NCI-H2196 treated with DMSO at 0.1 percent for 48 hours (cell line): ENCODE measurements at regions not wholly inside any gene's neighbourhood (a gene's known extent, or its start where the extent isn't known, plus 50 kb on each side); places are given as distances from the start of the nearest gene placed in this dataset.
"Not testable (repeated sequence)": the region's sequence is repeated elsewhere in the genome, so short reads cannot be mapped to it uniquely, and the experiment has no call there.

Experiments
- DNase-seq: peaks from one replicate; lab custom pipeline; 2025; ENCODE audit not compliant: unreplicated experiment; lab: John Stamatoyannopoulos, UW

DNA sequence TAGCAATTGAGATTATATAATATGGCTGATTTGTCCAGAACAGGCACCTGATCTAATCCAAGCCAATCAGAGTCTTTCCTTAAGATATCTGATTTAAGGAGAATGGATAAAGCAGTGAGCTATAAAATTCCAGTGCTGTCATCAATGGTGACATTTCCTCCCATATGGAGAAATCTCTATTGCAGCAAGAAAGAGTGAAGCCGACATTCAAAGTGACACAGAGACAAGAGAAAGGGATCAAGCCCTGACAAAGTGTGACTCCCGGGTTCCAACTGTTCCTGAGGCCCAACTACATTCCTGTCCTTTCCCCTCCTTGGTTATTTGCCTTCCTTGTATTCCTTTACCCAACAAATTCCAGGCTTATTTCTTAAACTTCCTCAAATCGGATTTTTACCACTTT, 430.0 kb upstream of the SOX5 start:
- DNase-seq: no peak

DNA sequence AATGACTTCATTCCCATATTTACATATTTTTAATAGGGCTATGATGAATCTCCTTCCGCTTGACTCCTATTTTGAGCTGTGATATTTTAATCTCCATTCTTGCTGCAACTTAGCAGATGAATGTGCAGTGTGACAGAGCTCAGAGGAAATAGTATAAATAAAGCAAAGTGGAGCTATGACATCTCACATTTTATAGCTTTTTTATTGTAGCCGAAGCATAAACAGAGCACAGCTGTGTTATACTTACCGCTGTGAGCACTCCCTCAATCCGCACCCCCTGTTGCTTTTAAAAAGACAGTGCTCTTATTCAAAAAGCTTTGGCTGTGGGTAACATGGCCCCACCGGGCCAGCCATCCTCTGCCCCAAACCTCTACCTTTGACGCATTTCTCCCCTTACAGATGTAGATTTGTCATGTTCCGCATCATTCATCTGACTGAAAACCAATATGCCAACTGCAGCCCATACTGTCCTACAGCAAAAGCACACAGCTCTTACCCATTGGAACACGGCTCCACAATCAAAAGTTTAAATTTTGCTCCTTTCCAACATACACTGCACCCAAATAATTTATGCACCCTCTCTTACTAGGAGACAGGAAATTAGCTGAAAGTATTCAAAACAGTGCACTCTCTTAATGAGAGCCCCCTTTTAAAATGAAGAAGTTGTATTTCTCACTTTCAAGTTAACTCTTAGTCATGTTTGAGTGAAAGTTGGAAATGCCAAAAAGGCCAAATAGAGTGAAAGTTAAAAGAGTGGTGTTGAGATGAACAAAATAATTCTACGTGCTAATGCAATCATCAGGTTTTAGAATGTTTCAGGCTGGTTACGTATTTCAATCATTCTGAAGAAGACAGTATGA, 429.3 kb upstream of the SOX5 start:
- no peak for DNase-seq

DNA sequence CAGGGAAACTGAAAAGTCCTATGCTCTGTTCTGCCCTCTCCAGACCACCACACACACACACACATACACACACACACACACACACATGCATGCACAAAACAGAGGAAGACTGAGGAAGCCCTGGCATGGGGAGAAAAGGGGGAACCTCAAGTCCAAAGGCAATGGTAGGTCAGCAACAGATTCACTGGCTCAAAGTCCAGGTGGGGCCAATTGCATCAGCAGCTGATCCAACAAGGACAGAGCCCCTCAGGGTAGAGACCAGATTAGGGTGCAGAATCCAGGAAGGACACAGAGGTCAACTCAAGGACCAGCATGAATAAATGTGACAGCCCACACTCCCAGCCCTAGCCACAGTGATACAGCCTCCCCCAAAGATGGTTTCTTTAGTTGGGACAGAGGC, 425.0 kb upstream of the SOX5 start:
- no peak for DNase-seq

DNA sequence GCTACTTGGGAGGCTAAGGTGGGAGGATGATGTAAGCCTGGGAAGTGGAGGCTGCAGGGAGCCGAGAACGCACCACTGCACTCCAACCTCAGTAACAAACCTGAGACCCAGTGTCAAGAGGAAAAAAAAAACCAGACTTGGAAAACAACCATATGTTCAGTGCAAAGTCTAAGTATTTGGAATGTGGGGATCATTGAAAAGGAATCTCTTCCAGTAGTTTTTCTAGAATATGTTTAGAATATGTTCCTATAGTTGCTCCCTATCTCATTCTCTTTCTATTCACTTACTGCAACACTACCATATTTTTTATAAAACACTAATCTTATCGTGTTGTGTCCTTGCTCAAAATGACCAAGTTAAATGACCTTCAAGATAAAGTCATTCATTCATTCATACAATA, 423.5 kb upstream of the SOX5 start:
- no peak for DNase-seq

DNA sequence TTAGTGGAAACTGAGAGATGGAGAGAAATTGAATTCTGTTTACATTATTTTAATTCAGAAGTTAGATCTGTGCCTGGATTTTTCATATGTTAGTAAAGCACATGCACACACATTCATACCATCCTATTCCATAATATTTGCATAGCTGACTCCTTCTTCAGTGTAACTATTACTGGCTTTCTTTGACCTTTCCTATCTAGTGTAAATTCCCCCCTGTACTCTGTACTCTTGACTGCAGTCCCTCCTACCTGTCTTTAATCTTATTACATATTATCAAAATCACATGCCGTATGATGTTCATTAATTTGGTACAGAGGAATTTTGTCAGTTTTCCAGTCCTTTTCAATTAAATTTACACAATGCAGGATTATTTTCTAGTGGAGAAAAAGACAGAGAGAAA, 417.0 kb upstream of the SOX5 start:
- no peak for DNase-seq

DNA sequence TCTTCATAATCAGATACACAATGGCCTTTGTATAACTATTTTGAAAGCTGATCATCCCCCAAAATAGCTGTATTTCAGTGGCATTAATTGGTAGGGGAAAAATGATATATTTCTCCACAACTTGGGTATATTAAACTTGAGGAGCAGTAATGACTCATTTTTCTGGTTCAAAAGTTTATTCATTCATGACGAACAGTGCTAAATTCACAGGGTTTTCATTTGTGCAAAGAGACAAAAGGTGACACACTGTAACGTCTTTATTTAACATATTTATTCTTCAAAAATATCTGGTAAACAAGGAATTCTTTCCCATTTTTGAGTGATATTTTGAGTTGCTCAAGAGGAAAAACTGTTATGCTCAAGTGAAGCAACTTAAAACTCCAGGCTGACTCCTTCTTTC, 415.5 kb upstream of the SOX5 start:
- no peak for DNase-seq

DNA sequence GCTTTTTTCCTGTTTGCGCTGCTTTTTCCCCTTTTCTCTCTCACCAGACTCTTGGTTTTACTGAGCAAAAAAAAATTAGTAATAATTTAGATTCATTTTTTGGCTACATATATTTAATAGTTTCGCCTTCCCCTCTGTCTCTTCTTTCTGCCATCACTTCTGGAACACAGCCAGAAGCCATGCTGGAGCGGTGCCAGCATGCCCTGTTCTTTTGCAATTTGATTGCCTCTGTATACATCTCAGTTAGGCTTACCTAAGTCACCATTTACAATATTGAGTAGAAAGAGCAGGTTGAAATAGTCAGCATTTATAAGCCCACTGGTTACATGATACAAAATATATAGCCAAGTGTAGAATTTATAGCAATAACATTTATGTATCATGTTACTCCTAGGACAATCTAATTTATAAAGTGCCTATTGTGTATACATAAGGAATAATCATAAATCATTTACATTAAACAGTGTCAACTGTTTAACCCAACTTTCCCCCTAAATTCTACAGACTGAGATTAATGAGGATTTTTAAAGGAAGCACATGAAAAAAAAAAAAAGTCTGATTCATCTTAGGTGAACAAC, 413.8 kb upstream of the SOX5 start:
- no peak for DNase-seq

DNA sequence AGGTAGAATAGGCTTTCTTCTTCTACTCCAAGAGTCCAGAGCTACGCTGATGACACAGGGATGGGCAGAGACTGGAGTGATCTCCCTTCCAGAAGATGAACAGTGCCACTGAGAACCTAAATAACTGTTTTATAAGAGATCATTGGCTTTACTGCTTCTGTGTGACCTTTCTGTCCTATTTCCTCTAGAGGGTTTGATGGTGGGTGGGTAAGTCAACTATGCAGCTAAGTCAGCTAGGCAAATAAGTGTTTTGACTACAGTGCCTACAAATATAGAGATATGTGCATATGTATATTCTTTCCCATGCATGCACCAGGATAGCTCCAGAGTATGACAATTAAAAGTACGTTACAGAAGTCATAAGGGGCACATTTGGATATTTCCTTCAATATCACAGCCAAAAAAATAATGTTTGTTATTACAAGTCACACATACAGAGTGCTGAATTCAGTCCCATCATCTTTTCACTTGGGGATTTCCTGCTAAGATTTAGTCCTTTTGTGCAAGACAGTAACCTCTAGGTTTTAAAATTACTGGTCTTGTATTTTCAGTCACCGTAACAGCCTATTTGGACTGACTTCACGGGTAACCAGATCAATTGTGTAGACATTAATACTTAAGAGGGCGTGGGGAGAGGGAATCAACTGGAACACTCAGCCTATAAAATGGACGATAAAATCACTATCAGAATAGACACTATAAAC, 412.6 kb upstream of the SOX5 start:
- DNase-seq: no peak

DNA sequence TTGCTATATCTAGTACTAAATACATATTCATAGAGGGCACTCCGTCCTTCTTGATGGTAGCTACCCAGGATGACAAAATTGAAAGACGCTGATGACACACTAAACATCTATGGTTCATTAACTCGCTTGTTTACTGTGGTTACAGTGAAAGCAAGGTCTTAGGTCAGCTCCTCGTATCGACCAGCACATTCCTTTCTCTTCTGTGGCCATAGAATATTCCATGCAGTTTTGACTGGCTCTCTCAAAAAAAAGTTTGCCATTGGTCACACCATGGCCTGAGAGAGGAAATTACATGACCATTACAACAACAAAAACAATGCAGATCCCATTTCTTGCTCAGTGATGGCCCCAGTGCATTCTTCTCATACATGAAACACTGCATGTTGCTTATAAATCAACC, 411.4 kb upstream of the SOX5 start:
- no peak for DNase-seq

DNA sequence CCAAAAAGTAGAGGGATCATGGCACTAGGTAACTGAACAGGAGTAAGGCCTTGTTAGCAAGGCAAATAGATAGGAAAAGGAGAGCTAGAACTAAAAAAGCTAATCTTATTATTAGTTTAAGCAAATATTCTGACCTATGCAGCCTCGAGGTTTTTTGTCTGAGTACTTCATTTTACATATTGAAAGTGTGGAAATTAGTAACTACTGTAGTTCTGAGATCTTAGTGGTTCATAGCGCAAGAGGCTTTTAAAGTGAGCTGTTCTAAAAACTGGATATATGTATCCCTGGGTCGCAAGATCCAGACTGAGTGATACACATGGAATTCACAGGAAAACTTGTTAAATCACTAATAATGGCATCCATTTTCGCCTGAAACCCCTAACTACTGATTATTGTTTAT, 411.0 kb upstream of the SOX5 start:
- DNase-seq: no peak

DNA sequence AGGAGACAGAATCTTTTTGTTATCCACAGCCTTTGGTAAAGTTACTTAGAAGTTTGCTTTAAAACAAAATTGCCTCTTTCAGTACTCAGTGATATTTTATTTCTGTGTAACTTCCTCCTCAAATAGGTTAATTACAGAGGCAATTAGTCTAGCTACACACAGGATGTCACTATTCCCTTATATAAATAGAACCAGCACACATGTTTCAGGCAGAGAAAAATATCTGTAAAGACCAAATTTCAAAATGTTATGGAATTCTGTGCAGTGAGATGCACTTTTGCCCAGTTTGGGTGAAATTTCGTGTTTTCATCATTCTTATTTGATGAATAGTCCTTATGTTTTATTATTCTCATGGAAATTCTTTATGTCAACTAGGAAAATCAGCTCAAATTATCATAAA, 410.6 kb upstream of the SOX5 start:
- no peak for DNase-seq

DNA sequence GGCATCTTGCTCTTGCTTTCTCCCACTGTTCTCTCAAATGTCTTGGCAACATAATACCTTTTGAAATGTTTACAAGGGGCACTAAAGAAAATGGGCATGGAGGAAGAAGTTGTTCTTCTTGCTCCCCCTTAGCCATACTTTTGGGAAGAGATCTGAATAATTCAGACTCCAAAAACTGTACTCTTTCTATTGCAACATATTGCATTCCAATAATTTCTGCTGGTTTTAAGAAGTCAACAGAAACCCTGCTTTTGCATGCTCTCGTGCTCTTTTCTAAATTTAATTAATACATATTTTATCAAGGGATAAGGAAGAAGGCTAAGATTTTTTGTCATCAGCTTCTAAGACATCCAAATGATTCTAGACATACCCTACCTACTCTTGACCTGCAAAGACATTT, 409.9 kb upstream of the SOX5 start:
- DNase-seq: no peak

DNA sequence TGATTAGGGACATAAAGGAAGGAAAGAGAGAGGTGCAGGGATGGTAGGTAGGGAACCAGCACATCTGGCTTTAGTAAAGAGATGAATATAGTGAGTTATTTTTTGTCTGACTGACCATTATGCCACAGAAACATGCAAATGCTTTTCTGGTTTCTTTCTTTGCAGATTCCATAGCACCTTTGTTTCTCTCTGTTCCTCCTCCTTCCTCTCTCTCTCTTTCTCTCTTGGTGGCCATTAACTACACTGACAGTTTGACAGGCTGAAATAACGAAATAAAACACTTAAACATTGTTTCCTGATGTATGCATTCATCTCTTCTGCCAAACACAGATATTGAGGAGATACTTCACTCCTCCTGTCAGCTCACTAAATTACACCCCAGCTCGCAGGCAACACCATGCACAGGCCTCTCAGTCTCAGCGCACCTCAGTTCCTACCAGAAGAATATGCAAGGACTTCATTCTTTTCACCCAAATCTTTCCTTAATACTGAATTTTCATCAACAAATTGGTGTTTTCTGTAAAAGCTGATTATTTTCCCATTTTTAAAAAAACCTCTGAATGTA, 406.9 kb upstream of the SOX5 start:
- DNase-seq: no peak

DNA sequence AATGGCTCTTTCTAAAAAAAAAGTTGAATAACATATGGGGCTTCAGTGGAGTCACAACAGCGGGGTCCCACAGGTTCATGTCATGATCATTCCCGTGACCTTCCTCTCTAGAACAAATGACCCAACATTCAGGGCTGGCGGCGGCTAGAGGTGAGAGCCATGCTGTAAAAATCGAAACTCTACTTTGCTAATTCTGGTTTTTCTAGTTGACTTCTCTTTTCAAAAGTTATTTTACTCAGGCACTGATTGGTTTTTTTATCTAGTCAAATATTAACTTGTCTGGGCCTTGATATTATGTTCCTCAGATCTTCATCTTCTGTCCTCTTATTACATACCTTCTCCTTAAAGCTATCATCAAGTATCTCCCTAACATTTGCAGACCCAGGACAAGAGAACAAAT, 402.9 kb upstream of the SOX5 start:
- no peak for DNase-seq

DNA sequence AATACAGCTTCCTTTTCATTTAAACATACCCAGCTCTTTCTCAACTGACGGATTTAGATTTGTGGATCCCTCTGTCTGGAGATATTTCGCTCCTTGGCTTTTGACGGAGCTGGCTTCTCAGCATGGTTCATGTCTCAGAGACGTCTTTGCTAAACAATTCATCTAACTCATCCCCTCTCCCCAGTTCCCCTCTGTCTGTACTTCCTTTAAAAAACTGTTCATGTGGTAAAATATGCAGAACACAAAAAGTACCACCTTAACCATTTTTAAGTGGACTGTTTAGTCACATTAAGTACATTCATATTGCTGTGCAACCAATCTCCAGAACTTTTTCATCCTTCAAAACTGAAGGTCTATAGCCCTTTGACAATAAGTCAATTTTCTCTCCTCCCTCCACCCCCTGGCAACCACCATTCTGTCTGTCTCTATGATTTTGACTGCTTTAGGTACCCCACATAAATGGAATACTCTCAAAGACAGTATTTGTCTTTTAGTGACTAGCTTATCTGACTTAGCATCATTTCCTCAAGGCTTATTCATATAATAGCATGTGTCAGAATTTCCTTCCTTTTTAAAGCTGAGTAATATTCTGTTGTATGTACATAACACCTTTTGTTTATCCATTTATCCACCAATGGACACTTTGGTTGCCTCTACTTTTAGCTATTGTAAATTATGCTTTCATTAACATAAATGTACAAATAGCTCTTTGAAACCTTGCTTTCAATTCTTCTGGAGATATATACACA, 399.8 kb upstream of the SOX5 start:
- no peak for DNase-seq

DNA sequence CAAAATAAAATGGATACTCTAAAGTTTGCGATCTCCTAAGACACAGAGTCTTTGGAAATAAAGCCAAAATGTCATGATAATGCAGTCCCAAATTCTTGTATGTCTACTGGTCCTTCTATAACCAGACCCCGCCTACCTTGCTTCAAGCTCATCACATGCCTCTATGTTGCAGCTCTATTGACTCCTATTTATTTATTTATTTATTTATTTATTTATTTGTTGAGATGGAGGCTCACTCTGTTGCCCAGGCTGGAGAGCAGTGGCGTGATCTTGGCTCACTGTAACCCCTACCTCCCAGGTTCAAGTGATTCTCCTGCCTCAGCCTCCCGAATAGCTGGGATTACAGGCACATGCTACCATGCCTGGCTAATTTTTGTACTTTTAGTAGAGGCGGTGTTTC, 398.7 kb upstream of the SOX5 start:
- DNase-seq: not testable (repeated sequence)

DNA sequence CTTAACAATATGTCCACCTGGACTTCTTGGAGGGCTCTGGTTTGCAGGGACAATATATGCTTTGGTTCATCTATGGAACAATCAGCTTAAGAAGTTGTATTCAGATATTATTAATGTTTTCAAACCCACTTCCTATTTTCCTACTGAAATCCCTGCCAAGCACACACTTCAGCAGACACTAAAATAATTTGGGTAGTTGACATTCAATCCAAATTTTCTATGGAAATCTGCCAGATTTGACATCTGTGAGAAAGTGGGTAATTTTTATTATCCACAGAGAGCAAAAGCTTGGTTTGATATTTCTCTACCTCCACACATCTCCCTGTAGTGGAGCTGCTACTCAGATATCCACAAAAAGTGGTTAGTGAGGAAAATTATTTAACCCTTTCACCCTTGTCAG, 378.8 kb upstream of the SOX5 start:
- no peak for DNase-seq

DNA sequence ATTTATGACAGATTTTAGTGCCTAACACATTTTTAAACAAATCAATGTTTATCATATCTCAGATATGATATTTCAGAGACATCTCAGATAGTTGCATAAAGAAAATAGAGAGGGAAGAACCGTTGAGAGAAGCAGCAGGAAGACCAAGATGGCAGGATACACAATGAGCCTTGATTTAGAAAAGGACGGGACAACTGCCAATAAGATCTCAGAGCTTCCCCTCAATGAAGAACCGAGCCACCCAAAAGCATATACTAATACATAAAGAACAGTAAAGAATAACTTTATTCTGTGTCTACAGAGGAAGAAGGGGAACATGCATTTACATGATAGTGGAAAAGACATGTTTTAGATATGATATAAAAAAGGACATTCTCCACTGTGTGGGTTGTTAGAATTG, 375.9 kb upstream of the SOX5 start:
- DNase-seq: no peak

DNA sequence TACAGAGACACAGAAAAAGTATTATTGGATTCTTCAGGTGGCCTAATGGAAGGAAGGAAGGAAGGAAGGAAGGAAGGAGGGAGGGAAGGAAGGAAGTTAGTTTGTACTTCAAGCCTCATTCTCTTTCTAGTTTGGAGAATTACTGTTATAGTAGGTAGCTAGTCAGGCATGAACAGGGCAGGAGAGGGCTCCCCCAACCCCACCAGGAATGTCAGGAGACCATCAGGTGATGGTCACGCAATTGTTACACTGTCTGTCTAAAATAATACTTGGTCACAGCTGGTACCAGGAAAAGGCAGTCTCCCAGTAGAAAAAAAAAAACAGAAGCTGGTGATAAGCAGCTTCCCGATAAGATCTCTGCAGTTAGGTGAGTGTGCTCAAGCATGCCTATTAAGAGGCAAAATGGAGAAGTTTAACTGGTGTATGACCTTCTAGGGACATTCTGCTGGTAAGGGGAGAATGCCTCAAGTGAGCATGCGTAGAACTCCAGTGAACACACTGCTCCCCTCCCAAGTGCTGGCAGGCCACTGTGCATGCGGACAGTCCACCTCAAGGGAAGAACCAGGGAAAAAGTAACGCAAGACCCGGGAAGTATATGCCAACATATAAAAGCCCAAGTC, 358.4 kb upstream of the SOX5 start:
- DNase-seq: no peak

DNA sequence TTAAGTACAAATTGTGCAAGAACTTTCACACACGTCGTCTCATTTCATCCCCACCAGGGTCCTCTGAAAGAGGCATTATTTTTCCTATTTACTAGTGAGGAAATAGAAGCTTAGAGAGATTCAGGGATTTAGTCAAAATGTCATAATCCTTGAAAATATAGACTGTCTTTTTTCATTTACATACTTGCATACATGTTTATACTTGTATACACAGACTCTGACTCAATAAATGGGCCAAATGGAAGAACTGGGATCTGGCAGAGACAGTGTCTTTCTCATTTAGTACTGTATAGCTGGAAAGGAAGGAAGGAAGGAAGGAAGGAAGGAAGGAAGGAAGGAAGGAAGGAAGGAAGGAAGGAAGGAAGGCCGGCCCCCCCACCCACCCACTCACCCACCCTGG, 357.7 kb upstream of the SOX5 start:
- DNase-seq: no peak

DNA sequence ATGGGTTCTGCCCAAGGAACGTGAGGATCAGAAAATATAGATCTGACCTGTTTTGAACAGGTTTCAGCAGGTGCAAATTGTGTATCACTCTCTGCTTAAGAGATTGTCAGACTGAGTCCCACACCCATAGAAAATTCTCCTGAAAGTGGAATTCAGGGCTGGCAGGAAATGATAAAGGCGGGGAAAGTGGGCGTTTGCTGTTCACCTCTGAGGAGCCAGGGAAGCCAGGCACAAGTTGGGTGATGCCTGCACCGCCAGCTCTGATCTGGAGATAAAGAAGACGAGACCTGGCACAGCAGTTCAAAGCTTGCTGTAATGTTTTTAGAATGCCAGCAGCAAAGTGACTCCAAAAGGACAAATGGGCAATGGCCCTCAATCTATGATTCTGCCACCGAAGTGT, 356.5 kb upstream of the SOX5 start:
- no peak for DNase-seq
